ENCODE measurements at regions not wholly inside any gene's neighbourhood (a gene's known extent, or its start where the extent isn't known, plus 50 kb on each side); places are given as distances from the start of the nearest gene placed in this dataset.

DNA sequence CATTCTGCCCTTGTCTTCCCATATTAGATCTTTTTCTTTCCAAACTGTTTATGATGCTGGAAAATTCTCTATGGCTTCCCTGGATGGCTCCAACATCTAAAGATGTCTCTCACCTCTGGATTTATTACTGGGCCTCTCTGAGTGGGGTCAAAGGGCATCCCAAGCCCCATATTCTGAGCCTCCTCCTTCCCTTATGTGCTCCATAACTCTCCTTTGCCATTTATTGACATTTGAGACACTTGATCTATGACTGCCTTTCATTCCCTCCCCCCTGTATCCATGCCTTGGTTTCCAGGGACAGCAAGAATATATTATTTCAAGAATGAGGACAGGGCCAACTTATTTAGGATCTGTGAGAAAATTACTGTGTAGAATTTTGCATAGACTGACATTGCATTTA lies 369.3 kb upstream of the ONECUT1 start:
- ATAC-seq, result no peak
- intact Hi-C loops (cut with micrococcal nuclease), result no loop called here
- BruUV-seq (replicated peaks), result no TSS peak
- Histone ChIP-seq H3K4me2 (ENCODE audit: low read length) (no peak overlapping the region), H3K9ac (ENCODE audit: low read length) (no peak overlapping the region), H3K9me2 (ENCODE audit: insufficient read depth) (no peaks in the 10 kb centered on the region), H3K79me2 (ENCODE audit: insufficient read depth, low read length) (no peaks in the 10 kb centered on the region), H3K27ac (ENCODE audit: low read depth, low read length) (no peak overlapping the region), H2AFZ (ENCODE audit: low read depth, low read length, poor library complexity, severe bottlenecking) (no peak overlapping the region), H3K4me3 (replicated peaks in 1 of 2; ENCODE audit: low read depth in 1 of 2, low read length in 2 of 2) (no peak overlapping the region), H3K27me3 (ENCODE audit: insufficient read depth, low read length) (no peaks in the 10 kb centered on the region), H3K36me3 (ENCODE audit: control insufficient read depth in 1 of 2, insufficient read depth in 2 of 2, low read length in 2 of 2) (no peaks in the 10 kb centered on the region), H4K20me1 (ENCODE audit: insufficient read depth) (no peaks in the 10 kb centered on the region), H3K9me3 (ENCODE audit: control insufficient read depth in 1 of 2, insufficient read depth in 1 of 2, low read depth in 1 of 2, low read length in 2 of 2) (no peaks in the 10 kb centered on the region), H3K4me1 (ENCODE audit: control insufficient read depth in 1 of 2, insufficient read depth in 2 of 2, low read length in 2 of 2) (no peaks in the 10 kb centered on the region)
- TF ChIP-seq, protein P1, sequence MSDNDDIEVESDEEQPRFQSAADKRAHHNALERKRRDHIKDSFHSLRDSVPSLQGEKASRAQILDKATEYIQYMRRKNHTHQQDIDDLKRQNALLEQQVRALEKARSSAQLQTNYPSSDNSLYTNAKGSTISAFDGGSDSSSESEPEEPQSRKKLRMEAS (IDR thresholded peaks at IDR 0.05), result no peak
- TF ChIP-seq YY1 (IDR thresholded peaks at IDR 0.05; ENCODE audit: extremely low read depth, insufficient replicate concordance, low read depth, low read length) (no peak), EZH2phosphoT487 (IDR thresholded peaks at IDR 0.05; ENCODE audit: borderline replicate concordance) (no peak), CEBPB (IDR thresholded peaks at IDR 0.05; ENCODE audit: low read depth) (no peak), ZNF274 (IDR thresholded peaks at IDR 0.05; ENCODE audit: low read depth, low read length) (no peak), POLR2AphosphoS5 (IDR thresholded peaks at IDR 0.05; ENCODE audit: low read depth, low read length) (no peak), TCF7L2 (IDR thresholded peaks at IDR 0.05; ENCODE audit: borderline replicate concordance, extremely low read depth, insufficient read depth, insufficient read length) (no peak), EGR1 (IDR thresholded peaks at IDR 0.05; ENCODE audit: low read depth) (no peak)
- TF ChIP-seq, protein P2, sequence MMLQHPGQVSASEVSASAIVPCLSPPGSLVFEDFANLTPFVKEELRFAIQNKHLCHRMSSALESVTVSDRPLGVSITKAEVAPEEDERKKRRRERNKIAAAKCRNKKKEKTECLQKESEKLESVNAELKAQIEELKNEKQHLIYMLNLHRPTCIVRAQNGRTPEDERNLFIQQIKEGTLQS (IDR thresholded peaks at IDR 0.05), result no peak
- ChIA-PET POLR2A (no interaction called here), RAD21 (ENCODE audit: low non-redundant PET in 1 of 2, low total read pairs in 2 of 2, uncharacterized antibody in 2 of 2, unreplicated experiment in 2 of 2) (no interaction called here), CTCF (no interaction called here)
- DNase-seq (ENCODE audit: low read depth, low spot score), result no peak

DNA sequence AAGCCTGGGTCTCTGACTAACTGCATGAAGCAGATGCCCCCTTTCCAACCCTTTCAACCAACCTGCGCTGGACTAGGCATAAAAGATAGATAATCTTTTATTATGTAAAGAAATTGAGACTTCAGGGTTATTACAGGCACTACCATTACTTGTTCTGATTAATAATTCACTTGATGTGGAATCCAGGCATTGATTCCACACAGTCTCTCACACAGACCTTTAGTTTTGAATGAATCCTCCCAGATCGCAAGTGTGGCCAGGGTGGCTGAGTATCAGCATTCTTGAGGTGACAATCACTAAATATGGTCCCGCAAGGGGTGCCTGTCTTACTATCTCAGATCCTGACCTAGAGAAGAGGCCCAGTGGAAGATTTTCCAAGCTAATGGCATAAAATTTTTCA lies 368.9 kb upstream of the ONECUT1 start:
- DNase-seq (ENCODE audit: low read depth, low spot score) (no peak), ATAC-seq (no peak)
- H3K4me1 ChIP-seq (ENCODE audit: control insufficient read depth in 1 of 2, insufficient read depth in 2 of 2, low read length in 2 of 2), result no peaks in the 10 kb centered on the region
- no peak overlapping the region for H3K27ac ChIP-seq (ENCODE audit: low read depth, low read length)
- ChIA-PET RAD21 (ENCODE audit: low non-redundant PET in 1 of 2, low total read pairs in 2 of 2, uncharacterized antibody in 2 of 2, unreplicated experiment in 2 of 2) (no interaction called here), CTCF (no interaction called here), POLR2A (no interaction called here)
- H3K4me3 ChIP-seq (replicated peaks in 1 of 2; ENCODE audit: low read depth in 1 of 2, low read length in 2 of 2), result no peak overlapping the region
- H2AFZ ChIP-seq (ENCODE audit: low read depth, low read length, poor library complexity, severe bottlenecking), result no peak overlapping the region
- H3K79me2 ChIP-seq (ENCODE audit: insufficient read depth, low read length), result no peaks in the 10 kb centered on the region
- no TSS peak for BruUV-seq (replicated peaks)
- H4K20me1 ChIP-seq (ENCODE audit: insufficient read depth), result no peaks in the 10 kb centered on the region
- H3K9ac ChIP-seq (ENCODE audit: low read length), result no peak overlapping the region
- no peaks in the 10 kb centered on the region for H3K36me3 ChIP-seq (ENCODE audit: control insufficient read depth in 1 of 2, insufficient read depth in 2 of 2, low read length in 2 of 2)
- no peaks in the 10 kb centered on the region for H3K9me3 ChIP-seq (ENCODE audit: control insufficient read depth in 1 of 2, insufficient read depth in 1 of 2, low read depth in 1 of 2, low read length in 2 of 2)
- intact Hi-C loops (cut with micrococcal nuclease), result no loop called here
- H3K9me2 ChIP-seq (ENCODE audit: insufficient read depth), result no peaks in the 10 kb centered on the region
- H3K27me3 ChIP-seq (ENCODE audit: insufficient read depth, low read length), result no peaks in the 10 kb centered on the region
- no peak overlapping the region for H3K4me2 ChIP-seq (ENCODE audit: low read length)
- no peak for TF ChIP-seq TCF7L2 (IDR thresholded peaks at IDR 0.05; ENCODE audit: borderline replicate concordance, extremely low read depth, insufficient read depth, insufficient read length)
- TF ChIP-seq, protein P3, sequence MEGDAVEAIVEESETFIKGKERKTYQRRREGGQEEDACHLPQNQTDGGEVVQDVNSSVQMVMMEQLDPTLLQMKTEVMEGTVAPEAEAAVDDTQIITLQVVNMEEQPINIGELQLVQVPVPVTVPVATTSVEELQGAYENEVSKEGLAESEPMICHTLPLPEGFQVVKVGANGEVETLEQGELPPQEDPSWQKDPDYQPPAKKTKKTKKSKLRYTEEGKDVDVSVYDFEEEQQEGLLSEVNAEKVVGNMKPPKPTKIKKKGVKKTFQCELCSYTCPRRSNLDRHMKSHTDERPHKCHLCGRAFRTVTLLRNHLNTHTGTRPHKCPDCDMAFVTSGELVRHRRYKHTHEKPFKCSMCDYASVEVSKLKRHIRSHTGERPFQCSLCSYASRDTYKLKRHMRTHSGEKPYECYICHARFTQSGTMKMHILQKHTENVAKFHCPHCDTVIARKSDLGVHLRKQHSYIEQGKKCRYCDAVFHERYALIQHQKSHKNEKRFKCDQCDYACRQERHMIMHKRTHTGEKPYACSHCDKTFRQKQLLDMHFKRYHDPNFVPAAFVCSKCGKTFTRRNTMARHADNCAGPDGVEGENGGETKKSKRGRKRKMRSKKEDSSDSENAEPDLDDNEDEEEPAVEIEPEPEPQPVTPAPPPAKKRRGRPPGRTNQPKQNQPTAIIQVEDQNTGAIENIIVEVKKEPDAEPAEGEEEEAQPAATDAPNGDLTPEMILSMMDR (IDR thresholded peaks at IDR 0.05 in 2 of 3, conservative IDR thresholded peaks at IDR 0.05 in 1 of 3; ENCODE audit: borderline replicate concordance in 1 of 3, insufficient read depth in 1 of 3, low read depth in 2 of 3, low read length in 2 of 3), result no peak
- TF ChIP-seq EGR1 (IDR thresholded peaks at IDR 0.05; ENCODE audit: low read depth), result no peak
- no peak for TF ChIP-seq ZNF274 (IDR thresholded peaks at IDR 0.05; ENCODE audit: low read depth, low read length)
- TF ChIP-seq POLR2AphosphoS5 (IDR thresholded peaks at IDR 0.05; ENCODE audit: low read depth, low read length), result no peak
- TF ChIP-seq SIN3A (IDR thresholded peaks at IDR 0.05; ENCODE audit: low read depth), result no peak
- TF ChIP-seq ZFX (IDR thresholded peaks at IDR 0.05), result no peak
- TF ChIP-seq FOSL1 (IDR thresholded peaks at IDR 0.05; ENCODE audit: low read depth), result no peak
- TF ChIP-seq RAD21 (IDR thresholded peaks at IDR 0.05; ENCODE audit: low read depth), result no peak
- TF ChIP-seq, protein P1 (IDR thresholded peaks at IDR 0.05), result no peak
- TF ChIP-seq, protein P4, sequence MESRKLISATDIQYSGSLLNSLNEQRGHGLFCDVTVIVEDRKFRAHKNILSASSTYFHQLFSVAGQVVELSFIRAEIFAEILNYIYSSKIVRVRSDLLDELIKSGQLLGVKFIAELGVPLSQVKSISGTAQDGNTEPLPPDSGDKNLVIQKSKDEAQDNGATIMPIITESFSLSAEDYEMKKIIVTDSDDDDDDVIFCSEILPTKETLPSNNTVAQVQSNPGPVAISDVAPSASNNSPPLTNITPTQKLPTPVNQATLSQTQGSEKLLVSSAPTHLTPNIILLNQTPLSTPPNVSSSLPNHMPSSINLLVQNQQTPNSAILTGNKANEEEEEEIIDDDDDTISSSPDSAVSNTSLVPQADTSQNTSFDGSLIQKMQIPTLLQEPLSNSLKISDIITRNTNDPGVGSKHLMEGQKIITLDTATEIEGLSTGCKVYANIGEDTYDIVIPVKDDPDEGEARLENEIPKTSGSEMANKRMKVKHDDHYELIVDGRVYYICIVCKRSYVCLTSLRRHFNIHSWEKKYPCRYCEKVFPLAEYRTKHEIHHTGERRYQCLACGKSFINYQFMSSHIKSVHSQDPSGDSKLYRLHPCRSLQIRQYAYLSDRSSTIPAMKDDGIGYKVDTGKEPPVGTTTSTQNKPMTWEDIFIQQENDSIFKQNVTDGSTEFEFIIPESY (IDR thresholded peaks at IDR 0.05; ENCODE audit: extremely low read depth, insufficient replicate concordance, low read length), result no peak
- no peak for TF ChIP-seq ELF1 (IDR thresholded peaks at IDR 0.05; ENCODE audit: borderline replicate concordance, low read depth)
- TF ChIP-seq JUND (IDR thresholded peaks at IDR 0.05), result no peak
